ENCODE measurements at regions not wholly inside any gene's neighbourhood (a gene's known extent, or its start where the extent isn't known, plus 50 kb on each side); places are given as distances from the start of the nearest gene placed in this dataset.

- no peak overlapping the region for H3K27ac ChIP-seq
- peaks cover 3% of the 10 kb centered on the region for H3K27me3 ChIP-seq (ENCODE audit: insufficient read depth, low read depth, severe bottlenecking)
- TF ChIP-seq CTCF (IDR thresholded peaks at IDR 0.05; ENCODE audit: low read depth, low read length): no peak
- H3K4me3 ChIP-seq (ENCODE audit: low read depth, low read length): no peak overlapping the region
- no peaks in the 10 kb centered on the region for H3K36me3 ChIP-seq
- H3K9me3 ChIP-seq (ENCODE audit: severe bottlenecking): no peaks in the 10 kb centered on the region
- DNase-seq: no peak
These were observed 265.2 kb upstream of the BOD1L1 start for GRCh38 chr4:13892739-13893105.

- no peaks in the 10 kb centered on the region for H3K36me3 ChIP-seq
- H3K4me3 ChIP-seq (ENCODE audit: low read depth, low read length): no peak overlapping the region
- no peak for DNase-seq
- H3K9me3 ChIP-seq (ENCODE audit: severe bottlenecking): no peaks in the 10 kb centered on the region
- no peak for TF ChIP-seq CTCF (IDR thresholded peaks at IDR 0.05; ENCODE audit: low read depth, low read length)
- H3K27ac ChIP-seq: no peak overlapping the region
- H3K27me3 ChIP-seq (ENCODE audit: insufficient read depth, low read depth, severe bottlenecking): peaks cover 3% of the 10 kb centered on the region
These were observed 265.7 kb upstream of the BOD1L1 start for GRCh38 chr4:13893211-13893610.

GRCh38 chr4:13893987-13894386 is 266.5 kb upstream of the BOD1L1 start:
- Histone ChIP-seq H3K27me3 (ENCODE audit: insufficient read depth, low read depth, severe bottlenecking) (peaks cover 3% of the 10 kb centered on the region), H3K4me3 (ENCODE audit: low read depth, low read length) (no peak overlapping the region), H3K36me3 (no peaks in the 10 kb centered on the region), H3K27ac (no peak overlapping the region), H3K9me3 (ENCODE audit: severe bottlenecking) (no peaks in the 10 kb centered on the region)
- TF ChIP-seq CTCF (IDR thresholded peaks at IDR 0.05; ENCODE audit: low read depth, low read length): no peak
- DNase-seq: no peak

- Histone ChIP-seq H3K27me3 (ENCODE audit: insufficient read depth, low read depth, severe bottlenecking) (no peaks in the 10 kb centered on the region), H3K9me3 (ENCODE audit: severe bottlenecking) (no peaks in the 10 kb centered on the region), H3K4me3 (ENCODE audit: low read depth, low read length) (no peak overlapping the region), H3K27ac (no peak overlapping the region), H3K36me3 (no peaks in the 10 kb centered on the region)
- DNase-seq: no peak
- TF ChIP-seq CTCF (IDR thresholded peaks at IDR 0.05; ENCODE audit: low read depth, low read length): no peak
These were observed 273.3 kb upstream of the BOD1L1 start for GRCh38 chr4:13900780-13901179.

- no peaks in the 10 kb centered on the region for H3K36me3 ChIP-seq
- no peak overlapping the region for H3K27ac ChIP-seq
- TF ChIP-seq CTCF (IDR thresholded peaks at IDR 0.05; ENCODE audit: low read depth, low read length): no peak
- no peaks in the 10 kb centered on the region for H3K9me3 ChIP-seq (ENCODE audit: severe bottlenecking)
- no peaks in the 10 kb centered on the region for H3K27me3 ChIP-seq (ENCODE audit: insufficient read depth, low read depth, severe bottlenecking)
- no peak for DNase-seq
- no peak overlapping the region for H3K4me3 ChIP-seq (ENCODE audit: low read depth, low read length)
These were observed 274.6 kb upstream of the BOD1L1 start for GRCh38 chr4:13902146-13902545.

- TF ChIP-seq CTCF (IDR thresholded peaks at IDR 0.05; ENCODE audit: low read depth, low read length): no peak
- no peak overlapping the region for H3K4me3 ChIP-seq (ENCODE audit: low read depth, low read length)
- DNase-seq: no peak
- H3K27me3 ChIP-seq (ENCODE audit: insufficient read depth, low read depth, severe bottlenecking): no peaks in the 10 kb centered on the region
- H3K36me3 ChIP-seq: no peaks in the 10 kb centered on the region
- H3K9me3 ChIP-seq (ENCODE audit: severe bottlenecking): no peaks in the 10 kb centered on the region
- H3K27ac ChIP-seq: no peak overlapping the region
These were observed 275.5 kb upstream of the BOD1L1 start for GRCh38 chr4:13903061-13903460.
